GM12878 (cell line): ENCODE measurements at regions not wholly inside any gene's neighbourhood (a gene's known extent, or its start where the extent isn't known, plus 50 kb on each side); places are given as distances from the start of the nearest gene placed in this dataset.

ENCODE experiments used
- ATAC-seq: fragments of 200-7000 bp; cut with Tn5 transposase; 3 replicates; pipeline ENCODE4 v1.9.1; 2020; ENCODE audit warnings: mild to moderate bottlenecking, moderate library complexity
- BruUV-seq: library from RNA; stranded (reverse); fragments of 400-500 nt; replicated peaks from 2 replicates; lab custom pipeline; 2021; lab: Mats Ljungman, UMichigan
- CTCF ChIA-PET: fragments of 300-600 bp; sonication (Branson Sonifier 250); formaldehyde crosslinking; extraction: SDS; loops from one replicate; lab custom pipeline; 2021; ENCODE audit warnings: inconsistent platforms; lab: Yijun Ruan, JAX
- POLR2A ChIA-PET: fragments of 350-600 bp; formaldehyde crosslinking; extraction: SDS; loops from one replicate; lab custom pipeline; 2021; ENCODE audit warnings: inconsistent platforms; lab: Charles Lee
- RAD21 ChIA-PET: fragments of 300-600 bp; sonication (Branson Sonifier 250); formaldehyde crosslinking; loops from one replicate; lab custom pipeline; 2023; ENCODE audit warnings: antibody characterized with exemption; ENCODE audit not compliant: unreplicated experiment; lab: Charles Lee
- SMC1A ChIA-PET: fragments of 300-600 bp; sonication (Branson Sonifier 250); formaldehyde crosslinking; loops from one replicate; lab custom pipeline; 2023; ENCODE audit not compliant: unreplicated experiment, uncharacterized antibody; lab: Charles Lee
- DNase-seq: peaks from one replicate; pipeline ENCODE4 v3.0.0-alpha.2; 2011; ENCODE audit warnings: low read depth, low spot score
- FAIRE-seq: peaks from 3 replicates; lab custom pipeline; 2011; peaks lifted over from hg19 to GRCh38; lab: Jason Lieb, UNC
- H2AFZ ChIP-seq: 2 replicates; pipeline ENCODE4 v1.6.0; 2011; ENCODE audit warnings: low read depth, low read length, control low read depth; ENCODE audit not compliant: control insufficient read depth
- H3K27ac ChIP-seq: 2 replicates; pipeline ENCODE4 v1.5.1; 2011; ENCODE audit warnings: control low read depth; ENCODE audit not compliant: control insufficient read depth, insufficient read depth
- H3K27me3 ChIP-seq, 2 experiments: replicated peaks in 1 of 2; 2 replicates each; pipeline versions ENCODE4 v1.6.0 to v1.6.1; 2011; ENCODE audit warnings: low read length in 1 of 2; ENCODE audit not compliant: control insufficient read depth in 2 of 2, insufficient read depth in 2 of 2
- H3K36me3 ChIP-seq, 2 experiments: 2 replicates each; pipeline ENCODE4 v1.5.1; 2011; ENCODE audit warnings: low read length in 1 of 2; ENCODE audit not compliant: control insufficient read depth in 2 of 2, insufficient read depth in 2 of 2
- H3K4me1 ChIP-seq: 2 replicates; pipeline ENCODE4 v1.6.1; 2011; ENCODE audit warnings: mild to moderate bottlenecking, low read length, moderate library complexity, mixed read lengths; ENCODE audit not compliant: control insufficient read depth, insufficient read depth
- H3K4me2 ChIP-seq: 2 replicates; pipeline ENCODE4 v1.6.0; 2011; ENCODE audit warnings: control low read depth; ENCODE audit not compliant: control insufficient read depth, insufficient read depth
- H3K4me3 ChIP-seq: fragments of 200-600 bp; sonication (generic); 2 replicates; pipeline ENCODE4 v1.5.1; 2016
- H3K79me2 ChIP-seq: 2 replicates; pipeline ENCODE4 v1.6.0; 2011; ENCODE audit warnings: low read length; ENCODE audit not compliant: control insufficient read depth, insufficient read depth
- H3K9ac ChIP-seq: 2 replicates; pipeline ENCODE4 v1.8.0; 2011; ENCODE audit warnings: low read length, control low read depth, mixed read lengths; ENCODE audit not compliant: control insufficient read depth, insufficient read depth
- H3K9me3 ChIP-seq: replicated peaks from 3 replicates; pipeline ENCODE4 v1.5.1; 2011; ENCODE audit warnings: mild to moderate bottlenecking, low read length; ENCODE audit not compliant: control insufficient read depth, insufficient read depth
- H4K20me1 ChIP-seq: 2 replicates; pipeline ENCODE4 v1.6.0; 2011; ENCODE audit not compliant: control insufficient read depth, insufficient read depth
- CHD4 ChIP-seq: fragments of 200-600 bp; sonication (generic); IDR thresholded peaks from 2 replicates; pipeline ENCODE4 v1.6.1; 2016; ENCODE audit warnings: mild to moderate bottlenecking
- FOXM1 ChIP-seq: IDR thresholded peaks from 2 replicates; pipeline ENCODE4 v1.6.1; 2012; ENCODE audit warnings: low read depth, mild to moderate bottlenecking, inconsistent platforms, low read length, moderate library complexity
- HCFC1 ChIP-seq: fragments of 150-350 bp; IDR thresholded peaks from 2 replicates; pipeline ENCODE4 v1.6.1; 2014; ENCODE audit warnings: low read length
- KDM1A ChIP-seq: fragments of 200-600 bp; sonication (generic); IDR thresholded peaks from 2 replicates; pipeline ENCODE4 v1.6.1; 2016; ENCODE audit warnings: borderline replicate concordance
- MEF2B ChIP-seq: fragments of 450-650 bp; IDR thresholded peaks from 2 replicates; pipeline ENCODE4 v1.6.1; 2018; ENCODE audit warnings: mild to moderate bottlenecking, moderate library complexity; ENCODE audit not compliant: partially characterized antibody, poor library complexity, severe bottlenecking
- NFYB ChIP-seq: IDR thresholded peaks from 2 replicates; pipeline ENCODE4 v1.6.1; 2011; ENCODE audit warnings: low read depth, mild to moderate bottlenecking, low read length, improper control_type of control experiment, moderate library complexity; ENCODE audit not compliant: insufficient read depth
- SKIL ChIP-seq: fragments of 450-650 bp; IDR thresholded peaks from 2 replicates; pipeline ENCODE4 v1.6.1; 2017; ENCODE audit warnings: mild to moderate bottlenecking, low read depth, inconsistent platforms; ENCODE audit not compliant: poor library complexity, severe bottlenecking
- WGBS: methylation state at CpG from one replicate; pipeline ENCODE4 v1.1.6; 2016; ENCODE audit warnings: low lambda C conversion rate; ENCODE audit not compliant: insufficient replicate concordance, insufficient coverage; ENCODE audit errors: missing lambda C conversion rate; 5-methylcytosine and 5-hydroxymethylcytosine counted together
- in situ Hi-C: fragments of 300-500 bp; cut with MboI; formaldehyde crosslinking; loops from 9 replicates; pipeline ENCODE4 v1.14.3; 2018; ENCODE audit warnings: mixed read lengths
- intact Hi-C: fragments of 100-400 bp; cut with micrococcal nuclease; formaldehyde crosslinking; loops from one replicate; pipeline ENCODE4 v1.14.2; 2022; ENCODE audit not compliant: unreplicated experiment
- TF ChIP-seq, protein P1 (sequence below): IDR thresholded peaks from 2 replicates; pipeline ENCODE4 v1.6.1; 2011; ENCODE audit warnings: borderline replicate concordance, low read depth, mild to moderate bottlenecking, moderate library complexity, mixed read lengths, low read length; ENCODE audit not compliant: insufficient read depth; ENCODE audit errors: extremely low read length
- TF ChIP-seq, protein P2 (sequence below): IDR thresholded peaks from 2 replicates; pipeline ENCODE4 v1.6.1; 2012; ENCODE audit warnings: improper control_type of control experiment, low read depth, low read length; ENCODE audit not compliant: insufficient replicate concordance

GRCh38 chr13:47832458-47832972 is 168.6 kb downstream of the SUCLA2 start:
- TF ChIP-seq NFYB = no peak
- TF ChIP-seq FOXM1 = no peak
- TF ChIP-seq HCFC1 = no peak
- TF ChIP-seq, protein P1, sequence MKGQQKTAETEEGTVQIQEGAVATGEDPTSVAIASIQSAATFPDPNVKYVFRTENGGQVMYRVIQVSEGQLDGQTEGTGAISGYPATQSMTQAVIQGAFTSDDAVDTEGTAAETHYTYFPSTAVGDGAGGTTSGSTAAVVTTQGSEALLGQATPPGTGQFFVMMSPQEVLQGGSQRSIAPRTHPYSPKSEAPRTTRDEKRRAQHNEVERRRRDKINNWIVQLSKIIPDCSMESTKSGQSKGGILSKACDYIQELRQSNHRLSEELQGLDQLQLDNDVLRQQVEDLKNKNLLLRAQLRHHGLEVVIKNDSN = no peak
- TF ChIP-seq, all 136 proteins: peak for 0
- in situ Hi-C loops = no loop called here
- no peak for FAIRE-seq

GRCh38 chr13:47831265-47831664 is 169.8 kb downstream of the SUCLA2 start:
- H3K9me3 ChIP-seq = no peaks in the 10 kb centered on the region; the same call in 2 of the 3 replicates
- no peaks in the 10 kb centered on the region for H3K27me3 ChIP-seq
- ATAC-seq = no peak
- CTCF ChIA-PET = interaction anchor here (1.1 kb wide), 1 partner anchor 134 kb away, joined by 4 read pairs; no protein-coding TSS in a partner anchor
- RAD21 ChIA-PET = no interaction called here
- intact Hi-C loops = no loop called here
- in situ Hi-C loops = no loop called here
- H3K4me2 ChIP-seq = no peak overlapping the region
- no peak overlapping the region for H3K9ac ChIP-seq
- H3K4me1 ChIP-seq = no peaks in the 10 kb centered on the region
- H4K20me1 ChIP-seq = no peaks in the 10 kb centered on the region
- no peak overlapping the region for H3K27ac ChIP-seq
- POLR2A ChIA-PET = interaction anchor here (0.6 kb wide), 1 partner anchor 114 kb away, joined by 4 read pairs; no protein-coding TSS in a partner anchor
- DNase-seq = no peak
- no peak overlapping the region for H3K4me3 ChIP-seq
- SMC1A ChIA-PET = no interaction called here
- no peaks in the 10 kb centered on the region for H3K36me3 ChIP-seq
- BruUV-seq = no TSS peak
- 47% methylated on average over 1 of the region's 1 CpG for WGBS
- H2AFZ ChIP-seq = no peak overlapping the region
- no peak for FAIRE-seq
- no peaks in the 10 kb centered on the region for H3K79me2 ChIP-seq
- TF ChIP-seq SKIL (no peak), KDM1A (no peak), MEF2B (no peak), CHD4 (no peak)
- TF ChIP-seq, protein P2, sequence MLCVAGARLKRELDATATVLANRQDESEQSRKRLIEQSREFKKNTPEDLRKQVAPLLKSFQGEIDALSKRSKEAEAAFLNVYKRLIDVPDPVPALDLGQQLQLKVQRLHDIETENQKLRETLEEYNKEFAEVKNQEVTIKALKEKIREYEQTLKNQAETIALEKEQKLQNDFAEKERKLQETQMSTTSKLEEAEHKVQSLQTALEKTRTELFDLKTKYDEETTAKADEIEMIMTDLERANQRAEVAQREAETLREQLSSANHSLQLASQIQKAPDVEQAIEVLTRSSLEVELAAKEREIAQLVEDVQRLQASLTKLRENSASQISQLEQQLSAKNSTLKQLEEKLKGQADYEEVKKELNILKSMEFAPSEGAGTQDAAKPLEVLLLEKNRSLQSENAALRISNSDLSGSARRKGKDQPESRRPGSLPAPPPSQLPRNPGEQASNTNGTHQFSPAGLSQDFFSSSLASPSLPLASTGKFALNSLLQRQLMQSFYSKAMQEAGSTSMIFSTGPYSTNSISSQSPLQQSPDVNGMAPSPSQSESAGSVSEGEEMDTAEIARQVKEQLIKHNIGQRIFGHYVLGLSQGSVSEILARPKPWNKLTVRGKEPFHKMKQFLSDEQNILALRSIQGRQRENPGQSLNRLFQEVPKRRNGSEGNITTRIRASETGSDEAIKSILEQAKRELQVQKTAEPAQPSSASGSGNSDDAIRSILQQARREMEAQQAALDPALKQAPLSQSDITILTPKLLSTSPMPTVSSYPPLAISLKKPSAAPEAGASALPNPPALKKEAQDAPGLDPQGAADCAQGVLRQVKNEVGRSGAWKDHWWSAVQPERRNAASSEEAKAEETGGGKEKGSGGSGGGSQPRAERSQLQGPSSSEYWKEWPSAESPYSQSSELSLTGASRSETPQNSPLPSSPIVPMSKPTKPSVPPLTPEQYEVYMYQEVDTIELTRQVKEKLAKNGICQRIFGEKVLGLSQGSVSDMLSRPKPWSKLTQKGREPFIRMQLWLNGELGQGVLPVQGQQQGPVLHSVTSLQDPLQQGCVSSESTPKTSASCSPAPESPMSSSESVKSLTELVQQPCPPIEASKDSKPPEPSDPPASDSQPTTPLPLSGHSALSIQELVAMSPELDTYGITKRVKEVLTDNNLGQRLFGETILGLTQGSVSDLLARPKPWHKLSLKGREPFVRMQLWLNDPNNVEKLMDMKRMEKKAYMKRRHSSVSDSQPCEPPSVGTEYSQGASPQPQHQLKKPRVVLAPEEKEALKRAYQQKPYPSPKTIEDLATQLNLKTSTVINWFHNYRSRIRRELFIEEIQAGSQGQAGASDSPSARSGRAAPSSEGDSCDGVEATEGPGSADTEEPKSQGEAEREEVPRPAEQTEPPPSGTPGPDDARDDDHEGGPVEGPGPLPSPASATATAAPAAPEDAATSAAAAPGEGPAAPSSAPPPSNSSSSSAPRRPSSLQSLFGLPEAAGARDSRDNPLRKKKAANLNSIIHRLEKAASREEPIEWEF = no peak

More at GRCh38 chr13:47832458-47832972, 168.6 kb downstream of the SUCLA2 start:
- POLR2A ChIA-PET = no interaction called here
- 0% methylated on average over 1 of the region's 1 CpG for WGBS
- no peak overlapping the region for H3K9ac ChIP-seq
- CTCF ChIA-PET = interaction anchor here (1.1 kb wide), 1 partner anchor 133 kb away, joined by 4 read pairs; no protein-coding TSS in a partner anchor
- no peaks in the 10 kb centered on the region for H3K79me2 ChIP-seq
- no peak overlapping the region for H3K4me2 ChIP-seq
- DNase-seq (no peak), ATAC-seq (no peak)
- no peaks in the 10 kb centered on the region for H3K27me3 ChIP-seq
- BruUV-seq = no TSS peak
- no peaks in the 10 kb centered on the region for H3K4me1 ChIP-seq
- no peak overlapping the region for H3K4me3 ChIP-seq
- no peaks in the 10 kb centered on the region for H3K9me3 ChIP-seq
- H3K27ac ChIP-seq = no peak overlapping the region
- RAD21 ChIA-PET = no interaction called here
- no peak overlapping the region for H2AFZ ChIP-seq
- H4K20me1 ChIP-seq = no peaks in the 10 kb centered on the region
- SMC1A ChIA-PET = no interaction called here
- intact Hi-C loops = no loop called here
- H3K36me3 ChIP-seq = no peaks in the 10 kb centered on the region
